Kidney epithelial cell (primary cell): ENCODE measurements at regions not wholly inside any gene's neighbourhood (a gene's known extent, or its start where the extent isn't known, plus 50 kb on each side); places are given as distances from the start of the nearest gene placed in this dataset.

Experiments
- DNase-seq: peaks from one replicate; pipeline ENCODE4 v3.0.0-alpha.2; 2010; ENCODE audit warnings: low read depth
- H3K27me3 ChIP-seq: 2 replicates; pipeline ENCODE4 v1.6.0; 2011; ENCODE audit warnings: low read length; ENCODE audit not compliant: control insufficient read depth, insufficient read depth
- H3K36me3 ChIP-seq: 2 replicates; pipeline ENCODE4 v1.5.1; 2011; ENCODE audit warnings: low read length; ENCODE audit not compliant: control insufficient read depth, insufficient read depth
- H3K4me3 ChIP-seq: 2 replicates; pipeline ENCODE4 v1.5.1; 2011; ENCODE audit warnings: low read depth, mild to moderate bottlenecking, control low read depth, low read length
- CTCF ChIP-seq: IDR thresholded peaks from 2 replicates; pipeline ENCODE4 v1.5.1; 2011; ENCODE audit warnings: mild to moderate bottlenecking, moderate library complexity, low read length, control low read depth, inconsistent platforms; ENCODE audit not compliant: insufficient read depth, poor library complexity, severe bottlenecking

DNA sequence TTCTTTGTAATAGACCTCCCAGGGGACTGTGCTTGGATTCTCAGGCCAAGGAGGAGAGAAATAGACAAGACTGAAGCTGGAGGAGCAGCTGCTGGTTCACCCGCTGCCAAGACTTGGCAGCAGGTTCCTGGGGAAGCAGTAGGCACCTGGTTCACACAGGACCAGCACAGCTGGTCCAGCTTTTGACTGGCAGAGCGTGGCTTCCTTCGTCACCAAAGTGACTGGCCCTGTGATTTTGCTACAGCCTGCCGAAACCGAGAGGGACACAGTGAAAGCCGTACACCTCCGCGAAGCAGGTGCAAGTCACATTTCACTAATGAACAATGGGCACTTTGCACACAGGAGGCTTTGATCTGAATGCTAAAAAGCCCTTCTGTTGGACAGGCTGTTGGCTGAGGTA lies 199.0 kb downstream of the RNF144B start:
- H3K27me3 ChIP-seq: no peaks in the 10 kb centered on the region
- no peak for DNase-seq
- H3K4me3 ChIP-seq: no peak overlapping the region
- TF ChIP-seq CTCF: no peak
- no peaks in the 10 kb centered on the region for H3K36me3 ChIP-seq

GRCh38 chr6:18595774-18596530 lies 208.8 kb downstream of the RNF144B start:
- Histone ChIP-seq H3K27me3 (no peaks in the 10 kb centered on the region), H3K36me3 (no peaks in the 10 kb centered on the region), H3K4me3 (no peak overlapping the region)
- DNase-seq: peak; percentile 28
- TF ChIP-seq CTCF: peak; percentile 94

GRCh38 chr6:18596531-18596835 lies 209.3 kb downstream of the RNF144B start:
- Histone ChIP-seq H3K4me3 (no peak overlapping the region), H3K27me3 (no peaks in the 10 kb centered on the region), H3K36me3 (no peaks in the 10 kb centered on the region)
- no peak for TF ChIP-seq CTCF
- DNase-seq: no peak

GRCh38 chr6:18598551-18599264 lies 211.6 kb downstream of the RNF144B start:
- no peak overlapping the region for H3K4me3 ChIP-seq
- no peak for DNase-seq
- no peaks in the 10 kb centered on the region for H3K36me3 ChIP-seq
- TF ChIP-seq CTCF: no peak
- no peaks in the 10 kb centered on the region for H3K27me3 ChIP-seq

DNA sequence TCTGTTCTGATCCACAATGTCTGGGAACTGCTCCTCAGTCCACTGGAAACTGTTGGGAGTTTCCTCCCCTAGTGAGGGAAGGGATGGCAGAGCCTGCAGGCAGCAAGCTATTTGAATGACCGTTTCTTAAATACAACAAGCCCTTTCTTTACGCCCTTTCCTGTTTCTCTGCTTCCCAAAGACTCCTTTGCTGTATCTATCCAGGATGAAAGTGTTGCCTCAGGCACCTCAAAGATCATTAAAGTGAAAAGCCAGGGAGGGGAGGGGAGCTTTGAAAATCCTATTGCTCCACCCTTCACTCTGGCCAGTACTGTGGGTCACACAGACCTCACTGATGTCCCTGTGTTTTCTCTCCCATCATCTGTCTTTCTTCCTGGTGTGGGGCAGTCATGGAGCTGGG lies 213.1 kb downstream of the RNF144B start:
- TF ChIP-seq CTCF: no peak
- DNase-seq: no peak
- no peaks in the 10 kb centered on the region for H3K27me3 ChIP-seq

More for the DNA sequence above, 213.1 kb downstream of the RNF144B start:
- no peaks in the 10 kb centered on the region for H3K36me3 ChIP-seq
- H3K4me3 ChIP-seq: no peak overlapping the region
